Activated naive CD4-positive, alpha-beta T cell treated with anti-CD3 and anti-CD28 coated beads, Interleukin-2, amount 50 U/mL, for 16 hours (primary cell): ENCODE measurements at regions not wholly inside any gene's neighbourhood (a gene's known extent, or its start where the extent isn't known, plus 50 kb on each side); places are given as distances from the start of the nearest gene placed in this dataset.

ENCODE experiments used
- DNase-seq: peaks from one replicate; pipeline ENCODE4 v3.0.0-alpha.2; 2020

DNA sequence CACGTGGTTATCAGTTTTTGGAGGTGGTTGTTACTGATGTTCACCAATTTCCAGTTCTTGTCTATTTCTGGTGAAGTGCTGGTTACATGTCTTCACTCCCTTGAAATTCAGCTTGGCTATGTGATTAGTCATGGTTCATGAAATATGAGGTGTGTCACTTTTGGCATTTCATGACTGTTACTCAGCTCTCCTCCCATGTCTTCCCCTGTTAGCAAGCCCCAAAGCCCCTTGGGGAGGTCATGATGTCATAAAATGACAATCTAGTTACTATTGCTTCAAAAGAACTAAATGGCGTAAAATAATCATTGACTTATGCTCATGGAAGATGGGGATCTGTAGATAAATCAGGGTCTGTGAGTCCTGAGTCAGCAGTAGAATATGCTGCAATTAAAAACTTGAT, 425.1 kb downstream of the SETD4 start:
- no peak for DNase-seq

DNA sequence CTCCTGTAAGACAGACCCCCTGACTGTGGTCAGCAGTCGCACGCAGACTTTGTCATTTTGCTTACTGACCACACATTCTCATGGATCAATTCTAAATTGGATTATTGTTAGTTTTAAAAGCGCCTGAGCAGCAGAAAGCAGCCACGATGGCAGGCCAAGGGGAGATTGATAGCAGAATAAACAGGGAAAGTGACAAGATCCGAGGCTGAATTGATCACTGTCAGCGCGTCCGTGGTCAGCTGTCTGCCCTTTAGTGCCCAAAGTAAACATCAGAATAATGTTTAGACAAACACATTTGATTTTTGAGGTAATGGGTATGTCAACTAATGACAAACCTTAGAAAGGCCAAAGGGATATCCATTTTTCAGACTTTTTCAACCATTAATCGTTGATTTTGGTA, 426.8 kb downstream of the SETD4 start:
- DNase-seq = no peak

DNA sequence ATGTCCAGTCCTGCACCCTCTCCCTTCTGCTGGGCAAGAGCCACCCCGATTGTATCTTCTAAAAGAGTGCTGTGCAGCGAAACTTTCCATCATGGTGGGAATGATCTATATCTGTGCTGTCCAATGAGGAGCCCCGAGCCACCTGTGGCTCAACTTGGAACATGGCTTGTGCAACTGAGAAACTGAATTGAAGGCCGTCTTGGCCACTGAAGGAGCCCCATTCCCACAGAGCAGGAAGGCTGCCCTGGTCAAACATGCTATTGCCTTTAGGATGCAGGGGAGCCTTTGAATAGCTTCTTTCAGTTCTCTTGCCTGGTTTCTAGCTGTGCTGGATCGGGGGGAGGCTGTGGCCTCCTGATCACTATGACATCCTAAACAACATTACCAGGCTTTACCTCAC, 427.6 kb downstream of the SETD4 start:
- DNase-seq = no peak

DNA sequence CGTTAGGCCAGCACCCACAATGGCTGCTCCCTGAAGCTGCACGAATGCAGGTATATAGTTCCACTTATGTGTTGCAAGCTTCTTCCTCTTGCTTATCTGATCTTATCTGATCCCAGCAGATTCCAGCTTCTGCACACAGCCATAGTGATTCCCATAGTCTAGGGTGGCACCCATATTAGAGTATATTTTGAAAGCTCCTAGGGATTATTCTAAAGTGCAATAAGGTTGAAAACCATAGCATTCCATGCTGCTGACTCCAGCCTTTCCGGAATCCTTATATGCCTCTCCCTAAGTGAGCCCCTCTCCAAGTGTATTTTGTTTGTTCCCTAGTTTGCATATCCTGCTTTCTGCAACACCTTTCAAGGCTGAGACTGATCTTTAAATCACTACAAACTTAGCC, 432.0 kb downstream of the SETD4 start:
- DNase-seq = no peak

DNA sequence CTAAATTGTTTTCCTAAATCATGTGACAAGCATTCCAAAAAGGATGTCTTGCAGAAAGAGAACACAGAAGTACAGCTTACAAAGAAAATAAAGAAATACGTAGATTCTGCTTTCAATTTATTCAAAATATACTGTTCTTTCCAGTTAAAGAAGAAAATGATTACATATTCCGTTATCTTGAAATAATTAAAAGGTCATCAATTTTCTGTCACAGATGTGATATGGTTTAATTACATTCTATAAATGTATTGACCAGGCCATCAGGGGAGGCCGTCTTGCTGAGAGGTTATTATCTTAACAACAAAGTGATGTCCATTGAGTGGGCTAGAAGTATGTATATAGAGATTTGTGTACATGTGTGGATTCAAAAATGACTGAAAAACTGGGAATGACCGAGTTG, 432.9 kb downstream of the SETD4 start:
- DNase-seq = no peak

DNA sequence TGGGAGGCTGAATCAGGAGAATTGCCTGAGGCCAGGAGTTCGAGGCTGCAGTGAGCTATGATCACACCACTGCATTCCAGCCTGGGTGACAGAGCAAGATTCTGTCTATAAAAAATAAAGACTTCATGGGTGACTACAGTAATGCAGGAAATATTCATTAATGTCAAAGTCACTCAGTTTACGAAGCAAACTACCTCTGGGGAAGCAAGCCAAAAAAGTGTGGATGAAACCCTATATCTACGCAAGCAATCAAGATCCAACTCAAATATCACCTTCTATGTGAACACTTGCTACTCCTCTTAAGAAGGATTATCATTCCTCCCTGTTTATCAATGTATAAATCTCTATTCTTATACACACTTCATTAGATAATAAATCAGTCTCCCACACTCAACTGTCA, 434.8 kb downstream of the SETD4 start:
- no peak for DNase-seq

DNA sequence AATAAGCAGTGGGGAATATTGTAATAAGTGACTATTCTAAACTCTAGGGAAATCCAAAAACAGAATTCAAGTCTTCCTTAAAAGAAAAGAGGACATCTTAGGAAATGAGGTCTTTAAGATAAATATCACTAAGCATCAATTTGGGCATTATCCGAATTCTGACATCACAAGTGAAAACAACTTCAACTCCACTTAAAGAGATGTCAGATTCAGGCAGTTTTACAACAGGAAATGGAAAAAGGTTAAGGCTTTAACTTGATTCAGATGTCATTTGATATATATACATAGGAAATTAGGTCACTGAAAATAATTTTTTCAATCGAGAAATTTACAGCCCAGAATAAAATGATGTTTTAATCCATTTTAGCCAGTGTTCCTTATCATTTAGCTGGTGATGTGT, 435.4 kb downstream of the SETD4 start:
- DNase-seq = no peak

DNA sequence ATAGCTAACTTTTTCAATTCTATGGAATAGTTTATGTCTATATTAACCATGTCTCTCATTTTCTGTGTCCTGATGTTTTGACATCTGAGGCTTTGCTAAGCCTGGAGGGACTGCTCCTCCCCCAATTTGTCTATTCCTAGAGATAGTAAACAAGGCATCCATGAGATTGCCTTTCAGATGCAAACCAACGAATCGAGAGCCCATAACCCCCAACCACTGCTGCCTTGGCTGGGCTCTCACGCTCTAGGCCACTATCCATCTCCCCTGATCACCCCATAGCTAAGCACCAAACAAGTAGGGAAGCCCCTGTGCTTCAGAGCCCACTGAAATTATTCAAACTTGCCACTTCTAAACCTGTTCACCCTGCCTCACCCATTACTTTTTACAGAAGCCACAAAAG, 437.7 kb downstream of the SETD4 start:
- DNase-seq = no peak

DNA sequence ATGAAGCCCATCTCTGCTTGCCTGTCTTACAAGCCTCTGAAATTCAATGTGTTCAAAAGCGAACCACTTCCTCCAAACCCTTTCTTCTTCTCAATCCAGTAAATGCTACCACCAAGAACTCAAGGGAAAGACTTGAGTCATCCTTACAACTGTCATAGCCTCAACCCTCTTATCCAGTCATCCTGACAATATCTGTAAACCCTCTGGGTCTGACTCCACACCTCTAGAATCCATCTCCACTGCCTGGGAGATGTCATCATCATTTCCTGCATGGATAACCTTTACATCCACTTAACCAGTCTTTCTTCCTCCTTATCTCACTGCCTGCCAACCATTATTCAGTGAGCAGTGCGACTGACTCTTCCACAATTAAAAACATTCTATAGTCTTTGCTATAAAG, 441.1 kb downstream of the SETD4 start:
- no peak for DNase-seq

DNA sequence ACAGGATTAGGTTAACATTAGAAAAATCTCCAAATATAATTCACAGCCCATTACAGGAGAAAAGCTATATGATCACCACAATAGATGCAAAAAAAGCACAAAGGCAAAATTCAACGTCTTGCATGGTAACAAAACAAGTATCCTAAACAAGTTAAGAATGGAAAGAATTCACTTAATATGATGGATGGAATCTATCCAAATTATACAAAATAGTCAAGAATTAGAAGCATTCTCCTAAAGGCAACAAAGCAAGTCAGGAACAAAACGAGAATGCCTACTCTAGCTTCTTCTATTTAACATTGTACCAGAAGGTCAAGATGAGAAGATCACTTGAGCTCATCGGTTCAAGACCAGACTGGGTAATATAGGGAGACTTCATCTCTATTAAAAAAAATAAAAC, 442.8 kb downstream of the SETD4 start:
- no peak for DNase-seq

DNA sequence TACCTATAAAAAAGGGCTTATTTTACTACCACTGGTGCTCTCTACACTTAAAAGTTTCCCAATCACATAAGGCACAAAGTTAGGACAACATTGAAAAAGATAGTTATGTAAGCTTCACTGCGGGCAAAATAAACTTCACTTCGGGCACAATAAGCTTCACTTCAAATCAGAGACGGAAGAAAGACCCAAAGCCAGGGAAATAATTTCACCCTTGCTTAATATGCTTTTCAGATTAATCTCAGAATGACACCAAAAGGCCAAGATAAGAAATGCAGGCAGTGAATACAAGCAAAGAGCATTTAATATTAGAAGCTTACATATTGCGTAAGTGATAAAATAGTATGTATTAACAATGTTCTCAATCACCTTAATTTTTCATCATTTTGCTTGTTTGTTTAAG, 444.2 kb downstream of the SETD4 start:
- no peak for DNase-seq

DNA sequence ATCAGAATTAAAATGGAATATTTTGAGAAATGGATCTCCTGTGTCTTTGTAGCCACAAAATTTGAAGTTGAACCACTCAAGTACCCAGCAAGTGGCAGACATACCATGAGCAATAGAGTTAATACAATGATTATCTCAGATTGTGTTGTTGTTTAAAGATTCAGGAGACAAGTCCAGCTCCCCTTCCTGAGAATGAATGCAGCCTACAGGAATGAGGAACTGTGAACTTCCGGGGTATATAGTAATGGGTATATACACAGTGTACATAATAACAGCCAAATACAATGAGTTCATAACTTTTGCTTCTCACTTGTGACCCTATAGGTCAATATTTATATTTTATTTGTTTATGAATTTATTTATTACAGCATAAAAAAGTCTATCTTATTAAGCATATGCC, 445.0 kb downstream of the SETD4 start:
- DNase-seq = no peak

DNA sequence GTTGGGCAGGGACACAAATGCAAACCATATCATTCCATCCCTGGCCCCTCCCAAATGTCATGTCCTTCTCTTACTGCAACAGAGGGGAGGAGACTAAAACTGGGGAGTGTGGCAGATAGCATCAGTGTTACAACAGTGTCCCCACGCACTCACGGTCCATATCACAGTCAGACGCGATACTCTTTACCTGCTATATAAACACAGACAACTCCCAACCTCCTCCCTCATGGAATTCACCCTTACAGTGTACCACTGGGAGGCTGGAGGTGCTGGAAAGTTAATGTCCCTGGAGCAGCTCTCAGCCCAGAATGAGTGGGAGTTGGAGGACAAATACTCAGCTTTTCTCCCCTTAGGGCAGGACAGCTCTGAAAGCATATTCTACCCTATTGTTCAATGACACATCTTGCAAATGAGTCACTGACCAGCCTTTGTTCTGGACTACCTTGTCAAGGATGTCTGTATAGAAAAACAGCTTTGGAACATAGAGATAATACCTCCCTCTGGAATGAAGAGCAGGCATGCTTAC, 445.9 kb downstream of the SETD4 start:
- no peak for DNase-seq

DNA sequence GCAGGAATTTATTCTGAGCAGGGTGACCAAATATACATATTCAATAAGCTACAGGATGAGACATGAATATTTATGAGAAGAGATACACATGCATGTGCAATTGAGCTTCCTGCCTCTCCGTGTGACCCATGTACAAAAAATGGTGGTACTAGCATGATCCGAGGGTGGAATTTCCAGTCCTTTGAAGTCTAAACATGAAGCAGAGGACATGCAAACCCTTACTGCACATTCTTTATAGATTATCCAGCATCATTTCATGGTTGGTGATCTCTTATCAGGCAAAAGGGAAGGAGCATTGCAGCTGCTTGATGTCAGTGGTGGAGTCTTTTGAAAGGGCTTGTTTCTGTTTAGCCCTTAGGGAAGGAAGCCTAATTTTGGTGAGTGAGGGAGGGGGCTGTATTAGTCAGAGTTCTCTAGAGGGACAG, 448.6 kb downstream of the SETD4 start:
- DNase-seq = no peak

DNA sequence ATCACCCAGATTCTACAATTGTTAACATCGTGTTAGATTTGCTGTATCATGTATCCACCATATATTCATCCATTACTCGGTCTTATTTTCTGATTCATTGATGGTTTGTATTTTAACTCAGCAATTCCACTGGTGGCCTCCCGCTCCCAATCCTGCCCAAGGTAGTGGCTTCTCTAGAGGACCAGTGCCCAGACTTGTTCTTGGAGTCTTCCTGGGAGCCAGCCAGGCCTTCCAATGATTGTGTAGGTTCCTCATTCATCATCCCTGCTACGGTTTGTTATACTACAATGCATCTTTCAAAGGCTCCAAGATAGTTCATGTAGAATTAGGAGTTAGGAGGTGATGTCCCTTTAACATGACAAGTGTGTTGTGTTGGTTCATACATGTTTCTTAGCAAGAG, 451.1 kb downstream of the SETD4 start:
- no peak for DNase-seq

DNA sequence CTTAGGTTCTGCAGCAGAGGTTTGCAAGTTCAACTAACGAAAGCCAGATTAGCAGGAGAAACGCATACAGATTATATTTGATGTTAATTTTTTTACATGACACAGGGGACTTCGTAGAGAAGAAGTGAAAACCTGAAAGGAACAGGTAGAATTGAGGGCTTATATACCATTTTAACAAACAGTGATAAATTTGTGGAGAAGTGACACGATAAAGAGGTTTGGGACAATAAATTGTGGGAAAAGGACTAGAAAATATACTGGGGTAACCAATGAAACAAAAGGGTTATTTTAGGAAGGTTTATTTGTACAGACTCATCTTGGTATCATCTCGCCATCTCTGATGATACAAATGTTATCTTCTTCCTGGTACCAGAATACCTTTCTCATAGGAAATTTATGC, 452.9 kb downstream of the SETD4 start:
- no peak for DNase-seq

DNA sequence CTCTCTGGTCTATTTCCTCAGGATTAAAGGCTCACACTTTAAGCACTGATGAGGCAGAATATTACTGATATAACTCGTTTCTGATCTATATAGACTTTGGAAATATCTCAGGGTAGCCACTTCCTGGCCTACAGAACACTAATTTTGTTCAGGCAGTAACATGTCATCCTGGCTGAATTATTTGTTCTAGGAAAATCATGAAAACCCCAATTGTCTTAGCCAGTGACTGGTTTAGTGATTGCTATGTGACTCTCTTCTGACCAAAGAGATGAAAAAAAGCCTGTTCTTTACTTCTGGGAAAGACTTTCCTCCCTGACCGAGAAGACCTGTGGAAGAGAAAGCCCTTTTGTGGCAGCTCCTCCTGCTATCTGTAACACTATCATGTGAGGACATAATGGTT, 453.7 kb downstream of the SETD4 start:
- DNase-seq = no peak

DNA sequence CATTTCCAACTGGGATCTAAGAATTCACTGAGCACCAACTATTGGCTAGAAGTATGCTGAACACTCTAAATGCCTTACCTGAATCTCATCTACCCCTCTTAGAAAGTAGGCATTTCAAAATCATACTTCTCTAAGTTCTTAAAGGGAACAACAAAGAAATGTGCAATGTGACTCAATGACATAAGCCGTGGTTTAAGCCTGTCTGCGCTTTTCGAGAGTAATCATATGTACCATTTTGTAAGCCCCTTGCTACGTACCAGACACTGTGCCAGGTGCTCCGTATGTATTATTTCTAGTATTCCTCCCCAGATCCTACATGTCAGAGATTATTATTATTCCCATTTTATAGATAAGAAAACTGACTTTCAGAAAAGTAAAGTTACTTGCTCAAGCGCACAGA, 454.2 kb downstream of the SETD4 start:
- no peak for DNase-seq

DNA sequence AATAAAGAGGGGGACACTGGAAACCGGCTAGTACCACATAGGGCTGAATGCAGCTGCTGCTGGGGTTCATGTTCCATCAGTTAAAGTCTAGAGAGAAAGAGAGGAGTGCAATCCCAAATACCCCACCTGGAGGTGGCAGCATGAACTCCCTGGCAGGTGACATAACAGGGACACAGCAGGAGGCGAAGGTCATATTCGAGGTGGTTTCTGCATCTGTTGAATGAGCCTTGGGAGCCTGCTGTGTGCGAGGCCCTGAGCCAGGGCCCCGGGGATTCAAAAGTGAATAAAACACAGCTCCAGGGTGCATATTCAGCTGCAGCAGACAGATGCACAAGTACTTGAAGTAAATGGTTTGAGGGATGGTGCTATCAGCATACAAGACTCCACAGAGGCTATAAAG, 456.8 kb downstream of the SETD4 start:
- DNase-seq = no peak

DNA sequence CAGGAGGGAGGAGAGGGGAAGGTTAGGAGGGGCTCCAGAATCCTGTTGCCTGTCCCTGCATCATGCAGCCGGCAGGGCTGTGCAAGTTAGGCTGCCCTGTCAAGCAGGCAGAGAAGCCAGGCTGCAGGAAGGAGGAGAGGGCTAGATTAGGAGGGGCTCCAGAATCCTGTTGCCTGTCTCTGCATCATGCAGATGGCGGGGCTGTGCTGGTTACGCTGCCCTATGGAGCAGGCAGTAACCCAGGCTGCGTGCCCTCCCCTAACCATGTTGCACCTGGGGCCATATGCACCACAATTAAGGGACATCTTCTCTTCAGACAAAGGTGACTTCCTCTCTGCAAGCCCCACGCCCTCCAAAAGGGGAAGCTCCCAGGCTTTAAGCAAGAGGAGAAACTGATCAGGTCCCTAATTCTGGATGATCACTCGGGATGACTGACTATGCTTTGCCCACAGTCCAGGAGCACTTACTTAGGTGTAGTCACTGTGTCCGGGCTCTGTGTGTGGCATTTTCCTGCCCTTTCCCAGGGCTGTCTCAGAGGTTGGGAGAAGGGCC, 457.4 kb downstream of the SETD4 start:
- DNase-seq = no peak

DNA sequence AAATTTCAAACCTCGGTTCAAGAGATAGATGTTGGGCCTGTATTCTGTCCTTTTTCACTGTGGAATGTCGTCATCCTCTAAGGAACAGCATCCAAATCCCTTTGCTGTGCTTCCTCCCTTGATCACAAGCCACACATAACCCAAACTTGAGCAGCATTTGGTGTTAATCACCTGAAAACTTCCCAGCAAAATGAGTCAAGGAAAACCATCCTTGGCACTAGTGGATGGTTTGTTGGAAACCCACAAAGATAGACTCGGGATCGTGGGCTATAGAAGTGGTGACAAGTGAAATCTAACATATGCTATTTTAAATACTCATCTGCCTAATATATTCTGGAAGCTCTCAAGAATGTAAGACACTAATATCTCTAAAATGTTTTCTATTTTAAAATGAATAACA, 459.1 kb downstream of the SETD4 start:
- no peak for DNase-seq

DNA sequence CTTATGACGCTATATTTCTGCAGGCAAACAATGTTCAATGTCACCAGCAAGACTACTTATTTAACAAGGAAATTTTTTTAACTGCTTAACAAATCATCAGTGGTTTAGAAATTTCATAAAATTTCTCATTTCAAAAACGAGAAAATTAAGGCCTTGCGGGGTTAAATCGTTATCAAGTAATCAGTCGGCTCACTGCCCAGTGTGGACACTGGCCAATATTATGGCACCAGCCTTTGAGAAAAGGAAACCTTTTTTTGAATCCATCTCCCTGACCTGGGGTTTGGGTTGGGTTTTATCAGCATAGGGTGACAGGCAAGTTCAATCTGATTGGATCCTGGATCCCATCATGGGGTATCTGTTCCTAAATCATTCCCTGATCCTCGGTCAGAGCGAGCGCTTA, 461.2 kb downstream of the SETD4 start:
- DNase-seq = no peak

DNA sequence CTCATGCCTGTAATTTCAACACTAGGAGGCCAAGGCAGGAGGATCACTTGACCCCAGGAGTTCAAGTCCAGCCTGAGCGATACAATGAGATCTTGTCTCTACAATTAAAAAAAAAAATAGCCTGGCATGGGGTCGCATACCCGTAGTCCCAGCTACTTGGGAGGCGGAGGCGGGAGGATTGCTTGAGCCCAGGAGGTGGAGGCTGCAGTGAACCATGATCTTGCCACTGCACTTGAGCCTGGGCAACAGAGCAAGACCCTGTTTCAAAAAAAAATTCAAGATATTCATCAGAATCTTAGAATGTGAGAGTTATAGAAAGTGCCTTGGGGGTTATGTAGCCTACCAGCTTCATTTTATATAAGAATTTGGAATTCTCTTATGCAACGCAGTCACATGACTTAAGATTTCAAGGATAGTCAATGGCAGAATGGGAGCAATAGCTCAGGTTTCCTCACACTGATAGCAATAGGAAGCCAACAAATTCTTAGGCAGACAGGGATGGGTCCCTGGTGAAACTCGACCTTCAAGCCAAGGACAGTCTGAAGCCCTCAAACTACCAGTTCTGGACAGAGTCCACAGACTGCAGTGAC, 462.5 kb downstream of the SETD4 start:
- no peak for DNase-seq

DNA sequence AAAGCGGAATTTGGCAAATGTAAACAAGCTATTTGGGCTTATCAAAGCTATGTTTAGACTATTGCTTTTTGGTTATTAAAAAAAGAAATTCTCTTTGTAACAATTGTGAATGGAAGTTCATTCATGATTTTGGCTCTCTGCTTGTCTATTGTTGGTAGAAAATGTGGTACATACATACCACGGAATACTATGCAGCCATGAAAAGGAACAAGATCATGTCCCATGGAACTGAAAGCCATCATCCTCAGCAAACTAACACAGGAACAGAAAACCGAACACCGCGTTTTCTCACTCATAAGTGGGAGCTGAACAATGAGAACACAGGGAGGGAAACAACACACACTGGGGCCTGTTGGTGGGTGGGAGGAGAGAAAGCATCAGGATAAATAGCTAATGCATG, 465.4 kb downstream of the SETD4 start:
- DNase-seq = no peak

DNA sequence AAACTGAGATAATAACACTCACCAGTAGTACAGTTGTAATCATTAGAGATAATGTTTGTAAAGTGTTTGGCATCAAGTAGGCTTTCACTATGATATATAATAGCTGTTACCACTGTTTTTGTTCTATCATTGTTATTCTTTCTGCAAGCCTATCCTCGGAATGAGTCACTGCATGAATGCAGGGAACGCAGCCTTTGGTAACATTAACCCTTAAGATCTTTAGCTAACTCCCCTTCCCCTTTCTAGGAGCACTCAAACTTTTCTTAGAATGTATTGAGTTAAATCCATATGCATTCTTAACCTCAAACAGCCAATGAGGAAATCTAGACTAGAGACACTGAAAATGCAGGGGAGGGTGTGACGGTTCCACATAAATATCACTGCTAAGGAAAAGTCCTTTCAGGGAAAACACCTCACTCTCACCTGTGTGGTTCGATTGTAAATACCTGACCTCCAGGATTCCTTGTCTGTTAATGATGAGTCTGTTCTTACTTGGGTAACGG, 467.3 kb downstream of the SETD4 start:
- no peak for DNase-seq
